GM12801 (cell line): ENCODE measurements at regions not wholly inside any gene's neighbourhood (a gene's known extent, or its start where the extent isn't known, plus 50 kb on each side); places are given as distances from the start of the nearest gene placed in this dataset.

Experiments
- TF ChIP-seq, protein P1 (sequence below): IDR thresholded peaks from one replicate; pipeline ENCODE4 v1.5.1; 2011; ENCODE audit warnings: control low read depth; ENCODE audit not compliant: insufficient read length; ENCODE audit errors: extremely low read depth

- TF ChIP-seq, protein P1, sequence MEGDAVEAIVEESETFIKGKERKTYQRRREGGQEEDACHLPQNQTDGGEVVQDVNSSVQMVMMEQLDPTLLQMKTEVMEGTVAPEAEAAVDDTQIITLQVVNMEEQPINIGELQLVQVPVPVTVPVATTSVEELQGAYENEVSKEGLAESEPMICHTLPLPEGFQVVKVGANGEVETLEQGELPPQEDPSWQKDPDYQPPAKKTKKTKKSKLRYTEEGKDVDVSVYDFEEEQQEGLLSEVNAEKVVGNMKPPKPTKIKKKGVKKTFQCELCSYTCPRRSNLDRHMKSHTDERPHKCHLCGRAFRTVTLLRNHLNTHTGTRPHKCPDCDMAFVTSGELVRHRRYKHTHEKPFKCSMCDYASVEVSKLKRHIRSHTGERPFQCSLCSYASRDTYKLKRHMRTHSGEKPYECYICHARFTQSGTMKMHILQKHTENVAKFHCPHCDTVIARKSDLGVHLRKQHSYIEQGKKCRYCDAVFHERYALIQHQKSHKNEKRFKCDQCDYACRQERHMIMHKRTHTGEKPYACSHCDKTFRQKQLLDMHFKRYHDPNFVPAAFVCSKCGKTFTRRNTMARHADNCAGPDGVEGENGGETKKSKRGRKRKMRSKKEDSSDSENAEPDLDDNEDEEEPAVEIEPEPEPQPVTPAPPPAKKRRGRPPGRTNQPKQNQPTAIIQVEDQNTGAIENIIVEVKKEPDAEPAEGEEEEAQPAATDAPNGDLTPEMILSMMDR, result no peak
Measured at GRCh38 chr2:58598171-58598570, 357.0 kb upstream of the FANCL start.

GRCh38 chr2:58595714-58596113 lies 354.6 kb upstream of the FANCL start:
- TF ChIP-seq, protein P1, result no peak

DNA sequence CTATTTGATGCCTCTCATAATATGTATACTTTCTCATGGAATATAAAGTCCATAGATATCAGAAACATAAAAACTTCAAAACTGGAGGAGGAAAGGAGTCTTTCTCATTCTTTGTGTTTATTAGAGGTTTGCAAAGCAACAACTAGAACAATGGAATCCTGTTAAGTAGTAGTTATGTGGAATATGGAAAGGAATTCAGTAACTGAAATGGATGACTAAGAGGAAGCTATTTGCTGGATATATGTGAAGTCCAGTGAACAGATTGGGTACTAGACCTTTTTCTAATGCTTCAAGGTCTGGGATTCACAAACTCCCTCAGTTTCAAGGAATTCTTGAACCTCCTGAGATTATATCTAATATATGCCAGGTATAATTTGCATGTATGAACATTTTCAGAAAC lies 353.6 kb upstream of the FANCL start:
- TF ChIP-seq, protein P1, result no peak

DNA sequence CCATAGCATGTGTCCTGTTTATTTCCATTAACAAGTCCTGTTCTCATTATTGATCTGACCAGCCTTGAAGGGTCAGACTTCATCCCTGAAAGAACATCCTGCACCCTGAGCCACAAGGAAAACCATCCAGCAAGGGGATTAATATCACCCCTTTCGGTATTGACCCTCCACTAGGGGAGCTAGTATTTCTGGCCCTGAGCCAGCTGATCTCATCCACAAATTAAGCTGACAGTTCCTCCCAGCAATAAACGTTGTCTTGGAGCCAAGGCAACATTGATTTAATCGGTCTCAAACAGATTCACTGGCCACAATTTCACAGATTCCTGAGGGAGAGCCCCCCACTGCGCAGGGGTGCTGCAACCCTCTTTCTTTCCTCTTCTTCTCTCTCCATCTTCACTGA lies 353.1 kb upstream of the FANCL start:
- TF ChIP-seq, protein P1, result no peak

DNA sequence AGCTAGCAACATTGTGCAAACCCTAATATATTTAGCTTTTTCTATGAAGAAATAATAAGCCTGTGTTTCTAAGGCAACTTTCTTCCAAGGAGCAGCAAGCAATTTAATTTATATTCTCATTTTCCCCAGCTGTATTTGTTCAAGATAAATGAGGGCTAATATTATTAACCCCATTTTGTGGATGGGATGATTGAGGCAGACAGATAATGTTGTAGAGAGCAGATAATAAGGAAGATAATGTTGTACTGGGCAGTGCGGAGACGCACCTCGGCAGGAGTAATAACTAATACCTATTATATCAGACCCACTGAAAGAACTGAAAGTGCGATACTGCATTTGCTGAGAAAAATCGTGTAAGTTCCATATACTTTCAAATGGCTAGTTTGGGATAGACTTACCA lies 344.1 kb upstream of the FANCL start:
- TF ChIP-seq, protein P1, result no peak

DNA sequence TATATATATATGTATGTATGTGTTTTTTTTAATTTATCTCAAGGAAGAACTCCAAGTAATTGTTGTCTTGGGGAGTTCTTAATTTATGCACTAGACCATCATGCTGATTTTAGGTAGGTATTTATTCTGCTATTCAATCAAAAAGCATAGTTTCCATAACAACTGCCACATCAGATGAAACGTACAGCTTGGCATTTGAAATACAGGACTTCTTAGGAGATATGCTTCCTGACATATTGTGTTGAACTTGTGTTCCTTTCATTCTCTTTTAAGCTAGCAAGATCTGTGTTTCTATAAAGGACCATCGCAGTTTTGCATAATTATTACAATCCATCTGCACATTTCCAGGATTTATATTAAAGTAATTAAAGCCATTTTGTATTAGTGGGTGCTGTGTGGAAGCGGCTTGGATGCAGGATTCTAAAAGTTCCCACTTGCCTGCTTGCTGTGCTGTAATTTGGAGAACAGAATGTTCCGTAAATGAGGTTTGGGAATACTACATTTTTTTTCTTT lies 343.5 kb upstream of the FANCL start:
- TF ChIP-seq, protein P1, result no peak

DNA sequence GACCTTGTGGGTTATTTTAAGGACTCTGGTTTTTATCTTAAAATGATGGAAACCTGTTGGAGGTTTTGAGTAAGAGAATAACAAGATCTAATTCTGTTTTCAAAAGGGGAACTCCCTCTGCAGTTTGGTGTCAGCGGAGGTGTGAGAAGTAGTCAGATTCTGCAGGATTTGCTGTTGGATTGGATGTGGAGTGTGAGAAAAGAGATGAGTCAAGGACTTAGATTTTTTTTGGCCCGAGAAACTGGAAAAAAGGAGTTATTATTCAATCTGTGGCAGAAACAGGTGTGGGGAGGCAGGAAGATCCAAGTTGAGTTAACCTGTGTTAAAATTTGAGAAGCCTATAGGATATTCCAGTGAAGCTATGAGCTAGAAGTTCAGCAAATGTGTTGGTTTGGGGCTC lies 337.2 kb upstream of the FANCL start:
- TF ChIP-seq, protein P1, result no peak

DNA sequence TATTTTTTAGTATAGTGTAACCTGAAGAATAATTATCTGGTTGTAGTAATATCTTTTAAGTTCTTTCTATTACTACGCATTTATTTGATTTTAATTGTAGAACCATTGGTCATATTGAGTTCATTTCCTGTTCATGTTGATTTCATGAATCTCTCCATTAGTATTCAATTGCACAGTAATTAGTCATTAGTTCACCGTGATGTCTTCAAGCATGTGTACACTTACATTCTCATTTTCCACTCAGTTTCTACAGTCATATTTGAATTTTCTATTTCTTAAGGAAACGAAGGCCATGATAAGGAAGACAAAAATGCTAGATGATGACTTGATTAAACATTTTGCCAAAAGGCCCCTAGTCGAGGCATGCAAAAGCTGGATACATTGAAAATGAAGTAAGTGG lies 333.7 kb upstream of the FANCL start:
- TF ChIP-seq, protein P1, result no peak
